Left colon (tissue), 2 donors: ENCODE measurements at regions not wholly inside any gene's neighbourhood (a gene's known extent, or its start where the extent isn't known, plus 50 kb on each side); places are given as distances from the start of the nearest gene placed in this dataset.

Source experiments
- ATAC-seq: fragments of 200-7000 bp; cut with Tn5 transposase; one replicate; pipeline ENCODE4 v1.9.1; 2020; ENCODE audit warnings: mild to moderate bottlenecking, moderate library complexity
- DNase-seq, 2 donors: peaks; one replicate each; pipeline ENCODE4 v3.0.0-alpha.2; 2020
- intact Hi-C, 2 donors: fragments of 100-400 bp; cut with DNase I in 1 of 2; cut with micrococcal nuclease in 1 of 2; formaldehyde crosslinking; loops; one replicate each; pipeline versions ENCODE4 v1.11.2 to v1.14.0; 2022; cut with DNase I, micrococcal nuclease
- donor health status: DM: no; HTN: no; CAD: no.
- donor health status: DM: yes; HTN: yes; CAD: no.

GRCh38 chr19:32240316-32240715 is 105.1 kb upstream of the ZNF507 start:
- intact Hi-C loops: no loop called here
- ATAC-seq (no peak), DNase-seq (no peak)

GRCh38 chr19:32241306-32241705 is 104.1 kb upstream of the ZNF507 start:
- ATAC-seq: no peak
- intact Hi-C loops: no loop called here
- no peak for DNase-seq

- DNase-seq: no peak
- no peak for ATAC-seq
- intact Hi-C loops: no loop called here
Observed at GRCh38 chr19:32241932-32242710, 103.3 kb upstream of the ZNF507 start.

GRCh38 chr19:32246006-32246405 is 99.4 kb upstream of the ZNF507 start:
- no peak for DNase-seq
- intact Hi-C loops: no loop called here
- no peak for ATAC-seq

- intact Hi-C loops: no loop called here
- ATAC-seq: no peak
- no peak for DNase-seq
Observed at GRCh38 chr19:32251634-32252332, 93.6 kb upstream of the ZNF507 start.

- intact Hi-C loops: no loop called here
- ATAC-seq (no peak), DNase-seq (no peak)
Observed at GRCh38 chr19:32252333-32252669, 93.1 kb upstream of the ZNF507 start.

GRCh38 chr19:32253683-32254508 is 91.5 kb upstream of the ZNF507 start:
- intact Hi-C loops: no loop called here
- no peak for ATAC-seq
- DNase-seq: no peak

- ATAC-seq (no peak), DNase-seq (no peak)
- intact Hi-C loops: no loop called here
Observed at GRCh38 chr19:32254509-32254890, 90.9 kb upstream of the ZNF507 start.

- intact Hi-C loops: no loop called here
- DNase-seq: no peak
- no peak for ATAC-seq
Observed at GRCh38 chr19:32255536-32256295, 89.7 kb upstream of the ZNF507 start.

- ATAC-seq (no peak), DNase-seq (no peak)
- intact Hi-C loops: no loop called here
Observed at GRCh38 chr19:32256341-32256975, 89.0 kb upstream of the ZNF507 start.

GRCh38 chr19:32257326-32258073 is 87.9 kb upstream of the ZNF507 start:
- DNase-seq (no peak), ATAC-seq (no peak)
- intact Hi-C loops: no loop called here

- DNase-seq (no peak), ATAC-seq (no peak)
- intact Hi-C loops: no loop called here
Observed at GRCh38 chr19:32258167-32258566, 87.2 kb upstream of the ZNF507 start.

- no peak for ATAC-seq
- intact Hi-C loops: no loop called here
- no peak for DNase-seq
Observed at GRCh38 chr19:32264568-32264967, 80.8 kb upstream of the ZNF507 start.

GRCh38 chr19:32265995-32266394 is 79.4 kb upstream of the ZNF507 start:
- ATAC-seq: no peak
- DNase-seq: no peak
- intact Hi-C loops: no loop called here

- ATAC-seq (no peak), DNase-seq (no peak)
- intact Hi-C loops: no loop called here
Observed at GRCh38 chr19:32266460-32266859, 79.0 kb upstream of the ZNF507 start.

- ATAC-seq (no peak), DNase-seq (no peak)
- intact Hi-C loops: no loop called here
Observed at GRCh38 chr19:32268381-32268780, 77.0 kb upstream of the ZNF507 start.

GRCh38 chr19:32269831-32270230 is 75.6 kb upstream of the ZNF507 start:
- intact Hi-C loops: no loop called here
- ATAC-seq: no peak
- DNase-seq: no peak

- ATAC-seq: no peak
- intact Hi-C loops: no loop called here
- DNase-seq: no peak
Observed at GRCh38 chr19:32273483-32273882, 71.9 kb upstream of the ZNF507 start.
